HL-60 (cell line): ENCODE measurements at regions not wholly inside any gene's neighbourhood (a gene's known extent, or its start where the extent isn't known, plus 50 kb on each side); places are given as distances from the start of the nearest gene placed in this dataset.

ENCODE experiments used
- CTCF ChIP-seq: IDR thresholded peaks from one replicate; pipeline ENCODE4 v1.5.1; 2011; ENCODE audit warnings: low read length, control low read depth, inconsistent platforms; ENCODE audit not compliant: insufficient read depth
- GABPA ChIP-seq: IDR thresholded peaks from 2 replicates; pipeline ENCODE4 v1.6.1; 2012; ENCODE audit warnings: low read depth

GRCh38 chr13:110816500-110816899 is 98.4 kb downstream of the ANKRD10 start:
- no peak for TF ChIP-seq CTCF
- TF ChIP-seq GABPA: no peak
